NCI-H748 (cell line): ENCODE measurements at regions not wholly inside any gene's neighbourhood (a gene's known extent, or its start where the extent isn't known, plus 50 kb on each side); places are given as distances from the start of the nearest gene placed in this dataset.
"Not testable (repeated sequence)": the region's sequence is repeated elsewhere in the genome, so short reads cannot be mapped to it uniquely, and the experiment has no call there.

Experiments
- DNase-seq: peaks from one replicate; lab custom pipeline; 2025; ENCODE audit not compliant: unreplicated experiment; lab: John Stamatoyannopoulos, UW

DNA sequence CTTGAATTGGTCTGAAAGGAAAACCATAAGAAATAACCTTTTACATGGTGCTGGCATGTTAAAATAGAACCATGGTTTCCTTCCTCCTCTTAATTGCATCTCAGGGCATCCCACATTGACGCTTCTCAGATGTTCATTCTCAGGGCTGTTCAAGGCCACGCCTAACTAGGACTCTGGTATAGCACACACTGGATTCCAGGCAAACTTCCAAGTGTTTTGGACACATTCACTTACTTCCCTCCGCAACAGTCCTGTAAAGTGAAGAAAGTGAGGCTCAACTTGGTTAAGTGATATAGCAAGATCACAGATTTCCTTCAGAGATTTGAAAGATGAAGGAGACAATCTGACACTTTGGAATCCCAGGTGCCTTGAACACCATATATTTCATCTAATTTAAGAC lies 244.8 kb downstream of the DUSP10 start:
- no peak for DNase-seq

DNA sequence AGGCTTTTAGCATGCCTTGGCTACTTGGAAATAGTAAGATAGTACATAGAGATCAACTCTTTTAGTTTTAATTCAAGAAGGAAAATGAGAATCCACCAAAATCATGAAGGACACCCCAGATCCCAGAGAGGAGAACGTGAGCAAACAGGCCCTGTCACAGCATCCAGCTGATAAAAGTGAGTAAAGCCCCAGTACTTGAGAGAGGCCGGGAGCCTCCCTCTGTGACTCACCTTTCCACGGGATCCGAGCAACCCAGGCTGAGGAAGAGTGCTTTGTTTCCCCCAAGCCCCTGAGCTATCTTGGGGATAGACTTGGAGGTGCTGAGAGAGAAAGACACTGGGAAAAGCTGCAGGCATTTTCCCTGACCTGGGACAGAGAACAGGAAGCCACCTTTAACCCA lies 238.6 kb downstream of the DUSP10 start:
- DNase-seq, result no peak

DNA sequence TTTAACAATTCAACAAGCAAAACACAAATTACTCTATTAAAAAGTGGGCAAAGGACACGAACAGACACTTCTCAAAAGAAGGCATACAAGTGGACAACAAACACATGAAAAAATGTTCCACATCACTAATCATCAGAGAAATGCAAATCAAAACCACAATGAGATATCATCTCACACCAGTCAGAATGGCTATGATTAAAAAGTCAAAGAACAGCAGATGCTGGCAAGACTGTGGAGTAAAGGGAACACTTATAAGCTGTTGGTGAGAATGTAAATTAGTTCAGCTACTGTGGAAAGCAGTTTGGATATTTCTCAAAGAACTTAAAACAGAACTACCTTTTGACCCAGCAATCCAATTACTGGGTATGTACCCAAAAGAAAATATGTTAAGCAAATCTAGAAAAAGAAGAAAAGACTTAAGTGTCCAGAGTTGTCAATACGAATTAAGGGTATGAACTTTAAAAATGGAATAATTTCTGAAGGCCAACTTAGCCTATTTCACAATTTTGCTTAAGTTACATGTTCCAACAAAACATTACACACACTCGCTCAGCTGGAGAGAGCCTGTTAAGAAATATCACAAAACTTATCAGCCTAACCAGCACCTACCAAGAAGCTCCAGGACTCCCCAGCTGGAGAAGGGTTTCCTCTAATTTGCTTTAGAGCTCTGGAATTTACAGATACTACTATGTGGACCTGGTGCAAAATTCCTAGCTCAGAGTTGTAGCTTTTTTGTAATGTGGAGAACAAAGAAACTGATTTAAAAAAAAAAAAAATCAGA lies 232.1 kb downstream of the DUSP10 start:
- peak; percentile 1 for DNase-seq

DNA sequence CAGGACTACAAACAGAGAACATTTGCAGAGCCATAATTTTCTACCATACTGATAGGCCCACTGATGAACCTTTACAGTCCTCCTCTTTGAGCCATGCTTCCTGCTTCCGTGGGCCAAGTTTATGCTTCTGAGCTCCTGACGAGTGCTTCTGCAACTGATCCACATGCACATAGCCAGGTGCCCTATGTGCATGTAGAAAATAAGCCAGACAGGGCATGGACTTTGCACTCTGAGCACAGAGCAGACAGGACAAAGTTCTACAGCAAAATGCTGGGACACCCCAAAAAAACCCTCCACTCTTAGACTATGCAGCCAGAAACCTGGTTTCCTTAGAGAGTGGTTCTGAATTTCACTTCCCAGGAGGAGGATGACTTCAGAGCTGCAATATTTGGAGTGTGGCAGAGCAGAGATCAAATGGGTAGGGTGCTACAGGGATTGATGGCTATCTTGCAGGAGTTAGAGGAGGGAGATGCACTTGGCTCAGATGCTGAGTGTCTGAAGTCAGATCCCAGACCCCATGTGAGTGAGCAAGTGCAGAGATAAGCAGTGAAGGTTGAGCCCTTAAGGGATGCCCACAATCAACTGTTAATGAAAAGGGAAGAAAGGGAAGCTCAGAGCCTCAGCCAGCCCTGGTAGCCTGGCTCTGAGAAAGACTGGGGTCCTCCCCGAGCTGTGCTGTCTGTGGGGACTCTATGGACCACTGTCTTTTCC lies 230.9 kb downstream of the DUSP10 start:
- no peak for DNase-seq

DNA sequence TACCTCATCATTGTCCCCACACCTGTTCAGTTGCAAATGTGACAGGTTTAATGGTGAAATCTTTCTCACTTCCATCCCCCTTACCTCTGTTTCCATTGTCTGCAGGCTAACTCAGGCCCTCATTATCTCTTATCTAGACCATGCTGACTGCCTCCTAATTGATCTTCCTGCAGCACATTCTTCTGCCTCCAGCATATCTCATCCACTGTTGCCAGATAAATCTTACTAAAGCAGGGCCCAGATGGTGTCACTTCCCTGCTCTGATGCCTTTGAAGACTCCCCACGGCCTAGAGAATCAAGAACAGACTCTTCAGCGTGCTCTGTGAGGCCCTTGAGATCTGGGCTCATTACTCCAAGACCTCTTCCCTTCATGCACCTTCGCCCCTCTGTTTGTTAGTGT lies 230.1 kb downstream of the DUSP10 start:
- no peak for DNase-seq

DNA sequence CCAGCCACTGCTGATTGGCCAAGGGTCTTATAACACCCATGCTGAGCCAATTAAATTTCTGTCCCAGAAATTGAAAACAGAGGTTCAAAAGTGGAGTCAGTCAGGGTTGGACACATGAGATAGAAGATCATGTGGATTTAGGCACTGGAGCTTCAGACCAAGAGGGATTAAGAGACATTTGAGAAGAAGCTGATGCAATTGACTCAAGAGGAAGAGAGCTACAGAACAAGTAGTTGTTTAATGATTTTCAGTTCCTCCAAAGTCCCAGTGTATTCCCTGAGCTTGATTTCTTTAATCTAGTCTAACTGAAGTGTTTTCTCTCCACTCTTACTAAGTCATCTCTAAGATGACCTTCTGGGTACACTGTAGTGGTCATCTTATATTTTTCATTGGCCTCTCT lies 227.1 kb downstream of the DUSP10 start:
- DNase-seq, result no peak

DNA sequence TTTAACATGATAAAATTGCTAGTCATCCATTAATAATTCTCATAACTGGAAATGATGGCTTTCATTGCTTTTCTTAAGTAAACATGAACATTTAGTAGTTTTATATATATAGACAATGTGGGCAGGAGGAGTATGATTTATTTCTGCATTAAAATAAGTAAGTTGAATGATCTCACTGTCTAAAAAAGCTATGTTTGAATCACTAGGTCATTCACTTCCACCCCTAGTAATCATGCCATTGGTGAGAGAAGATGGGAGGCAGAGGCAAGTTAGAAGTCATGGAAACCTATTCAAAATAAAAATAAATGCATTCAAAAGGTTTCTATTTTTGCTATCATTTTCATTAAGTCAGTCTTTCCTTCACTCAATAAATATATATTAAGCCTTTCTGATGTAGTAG lies 226.4 kb downstream of the DUSP10 start:
- DNase-seq, result no peak

DNA sequence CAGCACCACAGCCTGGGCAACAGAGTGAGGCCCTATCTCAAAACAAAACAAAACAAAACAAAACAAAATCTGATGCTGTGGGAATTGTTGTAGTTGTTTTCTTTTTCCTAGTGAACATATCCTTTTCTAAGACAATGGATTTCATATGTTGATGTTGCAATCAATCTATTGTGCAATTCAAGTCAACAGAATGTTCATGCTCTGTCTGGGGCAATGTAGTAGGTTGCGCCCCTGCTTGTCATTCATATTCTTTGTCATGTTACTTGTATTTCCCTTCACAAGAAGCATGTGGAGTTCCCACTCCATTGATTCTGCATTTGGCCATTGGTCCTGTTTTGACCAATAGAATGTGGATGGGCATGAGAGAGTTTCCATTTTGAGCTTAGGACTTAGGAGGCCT lies 223.9 kb downstream of the DUSP10 start:
- no peak for DNase-seq

DNA sequence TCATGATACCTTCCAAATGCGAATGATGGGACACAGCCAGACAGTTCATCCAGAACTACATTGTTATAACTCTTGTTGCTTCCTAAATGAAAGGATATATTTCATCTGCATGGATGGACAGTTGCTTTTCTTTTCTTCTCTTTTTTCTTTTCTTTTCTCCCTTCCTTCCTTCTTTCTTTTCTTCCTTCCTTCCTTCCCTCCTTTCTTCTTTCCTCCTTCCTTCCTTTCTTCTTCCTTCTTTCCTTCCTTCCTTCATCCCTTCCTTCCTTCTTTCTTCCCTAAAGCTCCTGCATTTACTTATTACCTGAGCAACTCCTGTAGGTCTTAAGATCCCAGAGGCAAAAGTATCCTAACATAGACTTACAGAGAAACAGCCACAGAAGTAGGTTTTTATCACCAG lies 221.6 kb downstream of the DUSP10 start:
- no peak for DNase-seq

DNA sequence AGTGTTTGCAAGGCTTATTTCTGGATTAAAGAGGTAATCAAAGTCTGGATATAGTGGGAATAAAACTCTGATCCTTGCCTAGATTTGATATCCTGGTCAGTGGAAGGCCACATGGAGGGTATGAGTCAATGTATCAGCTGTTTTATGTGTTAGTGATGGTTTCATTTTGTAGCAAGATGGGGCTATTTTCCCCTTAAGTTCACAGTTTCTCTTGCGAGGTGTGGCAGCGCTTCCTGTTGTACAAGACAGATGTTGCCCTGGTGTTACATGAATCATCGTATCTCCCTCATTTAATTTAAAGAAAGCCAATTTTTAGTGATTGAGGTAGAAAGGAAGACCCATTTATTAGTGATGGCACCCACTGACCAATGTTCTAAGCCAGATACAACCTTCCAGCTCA lies 220.2 kb downstream of the DUSP10 start:
- DNase-seq, result no peak

DNA sequence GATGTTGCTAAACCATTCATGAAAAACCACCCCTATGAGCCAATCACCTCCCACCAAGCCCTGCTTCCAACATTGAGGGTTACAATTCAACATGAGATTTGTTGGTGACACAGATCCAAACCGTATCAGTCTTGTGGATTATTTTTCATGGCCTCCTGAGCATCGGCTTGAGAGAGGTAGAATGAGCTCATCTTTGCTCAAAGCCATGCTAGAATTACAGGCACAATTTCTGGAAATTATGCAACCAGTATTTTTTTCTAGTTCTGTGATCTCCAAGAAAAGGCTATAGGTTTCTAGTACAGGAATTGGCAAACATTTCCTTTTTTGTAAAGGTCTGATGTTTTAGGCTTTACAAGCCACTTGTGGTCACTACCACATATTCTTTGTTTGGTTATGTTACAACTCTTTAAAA lies 219.4 kb downstream of the DUSP10 start:
- DNase-seq, result no peak

DNA sequence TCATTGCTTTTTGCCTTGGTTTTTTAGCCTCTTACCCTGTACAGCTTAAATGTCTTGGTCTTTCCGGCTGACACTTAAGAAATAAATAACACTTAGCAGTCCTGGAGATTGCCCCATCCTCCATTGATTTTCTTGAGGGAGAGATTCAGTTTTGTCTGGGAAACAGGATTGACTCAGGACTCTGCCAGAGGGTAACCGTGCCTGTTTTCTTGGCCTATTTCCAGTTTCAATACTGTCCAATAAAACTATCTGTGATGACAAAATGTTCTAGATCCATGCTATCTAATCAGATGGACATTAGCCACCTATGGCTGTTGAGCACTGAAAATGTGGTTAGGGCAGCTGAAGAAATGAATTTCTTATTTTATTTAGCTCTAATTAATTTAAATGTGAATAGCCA lies 216.1 kb downstream of the DUSP10 start:
- no peak for DNase-seq

DNA sequence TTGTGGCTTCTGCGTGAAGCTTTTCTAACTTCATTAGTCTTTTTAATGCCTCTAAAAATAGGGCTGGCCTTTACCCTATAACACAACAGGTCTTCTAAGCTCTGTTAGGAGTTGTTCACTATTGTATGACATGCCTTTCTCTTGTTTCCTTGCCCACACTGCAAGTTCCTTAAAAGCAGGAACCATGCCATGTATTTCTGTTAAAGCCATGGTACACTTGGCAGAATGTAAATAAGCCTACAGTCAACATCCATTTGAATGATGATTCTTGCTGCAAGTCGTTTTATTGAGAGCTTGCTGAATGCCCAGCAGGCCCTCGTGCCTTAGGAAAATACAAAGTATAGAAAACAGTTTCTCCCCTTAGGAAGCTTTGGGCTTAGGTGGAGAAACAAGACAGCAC lies 214.6 kb downstream of the DUSP10 start:
- no peak for DNase-seq

DNA sequence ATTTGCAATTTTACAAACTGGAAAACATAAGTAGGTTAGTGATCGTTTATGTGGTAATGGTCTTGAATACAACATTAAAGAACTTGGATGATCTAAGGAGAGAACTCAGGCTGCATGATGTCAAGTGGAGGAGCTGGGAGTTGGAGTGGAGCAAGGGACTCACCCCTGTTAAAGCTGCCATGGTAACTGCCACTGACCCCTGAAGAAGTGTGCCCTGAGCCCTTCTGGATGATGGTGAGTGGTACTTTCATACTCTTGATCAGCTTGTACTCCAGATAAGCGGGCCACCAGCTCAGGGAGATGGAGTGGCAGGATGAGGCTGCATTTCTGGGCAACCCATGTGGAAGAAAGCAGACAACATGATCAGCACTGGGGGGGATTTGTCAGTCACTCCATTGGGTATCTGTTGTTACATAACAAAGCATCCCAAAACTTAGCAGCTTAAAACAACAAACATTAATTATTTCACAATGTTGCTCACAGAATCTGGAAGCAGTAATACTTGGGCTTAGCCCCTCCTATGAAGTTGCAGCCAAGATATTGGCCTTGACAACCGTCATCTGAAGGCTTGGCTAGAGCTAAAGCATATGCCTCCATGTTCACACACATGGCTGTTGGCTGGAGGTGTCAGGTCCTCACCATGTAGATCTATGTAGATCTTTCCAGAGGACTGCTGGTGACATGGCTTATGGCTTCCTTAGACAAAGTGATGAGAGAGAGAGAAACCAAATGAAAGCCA lies 213.8 kb downstream of the DUSP10 start:
- DNase-seq, result no peak

DNA sequence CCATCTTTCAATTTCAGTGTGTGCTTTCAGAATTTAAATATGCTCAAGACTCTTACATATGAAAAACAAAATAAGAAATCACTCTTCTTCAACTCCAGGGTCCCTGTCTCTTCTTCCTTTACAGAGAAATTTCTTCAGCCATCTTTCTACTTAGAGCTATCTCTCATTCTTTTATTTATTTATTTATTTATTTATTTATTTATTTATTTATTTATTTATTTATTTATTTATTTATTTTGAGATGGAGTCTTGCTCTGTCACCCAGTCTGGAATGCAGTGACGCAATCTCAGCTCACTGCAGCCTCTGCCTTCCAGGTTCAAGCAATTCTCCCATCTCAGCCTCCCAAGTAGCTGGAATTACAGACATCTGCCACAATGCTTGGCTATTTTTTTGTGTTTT lies 211.7 kb downstream of the DUSP10 start:
- DNase-seq, result not testable (repeated sequence)

DNA sequence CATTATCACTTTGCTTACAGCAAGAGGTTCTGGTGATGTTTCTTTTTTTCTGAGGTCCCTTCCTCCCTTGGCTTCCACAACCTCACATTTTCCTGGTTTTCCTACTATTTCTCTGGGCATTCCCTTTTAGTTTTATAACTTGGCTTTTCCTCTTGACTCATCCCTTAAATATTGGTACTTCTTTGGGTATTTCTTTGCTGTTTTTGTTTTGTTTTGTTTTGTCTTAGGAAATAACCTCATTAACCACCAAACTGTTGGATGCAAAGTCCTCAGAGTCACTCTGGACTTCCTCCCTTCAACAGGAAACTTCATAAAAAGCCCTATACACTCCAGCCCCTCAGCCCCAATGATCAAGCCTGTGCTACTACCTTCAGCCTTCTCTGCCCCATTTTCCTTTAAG lies 211.1 kb downstream of the DUSP10 start:
- DNase-seq, result no peak

DNA sequence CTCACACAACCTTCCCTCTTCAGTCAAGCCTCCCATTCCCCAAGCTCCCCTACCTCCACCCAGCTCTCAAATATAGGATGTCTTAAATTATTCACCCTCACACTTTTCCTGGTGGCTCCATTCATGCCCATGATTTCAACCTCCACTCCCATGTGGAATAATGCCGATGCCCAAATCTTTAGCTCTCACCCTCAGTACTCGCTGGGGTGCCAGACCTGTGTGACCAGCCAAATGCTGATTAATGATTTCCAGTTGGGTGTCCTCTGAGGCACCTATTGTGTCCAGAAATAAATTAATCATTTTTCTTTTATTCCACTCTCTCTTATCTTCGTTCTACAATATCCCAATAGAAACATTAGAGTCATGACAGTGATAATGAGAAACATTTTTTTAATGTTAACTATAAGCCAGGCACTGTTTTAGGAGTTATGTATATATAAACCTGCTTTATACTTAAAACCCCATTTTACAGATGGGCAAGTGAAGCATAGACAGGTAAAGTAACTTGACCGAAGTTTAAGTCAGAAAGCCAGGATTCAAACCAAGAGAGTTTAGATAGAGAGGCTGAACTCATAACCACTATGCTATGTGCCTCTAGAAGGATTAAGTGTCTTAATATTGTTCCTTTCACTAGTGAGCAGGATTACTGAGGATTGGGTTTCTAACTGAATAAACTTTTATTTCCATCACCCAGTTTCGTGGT lies 209.7 kb downstream of the DUSP10 start:
- no peak for DNase-seq

DNA sequence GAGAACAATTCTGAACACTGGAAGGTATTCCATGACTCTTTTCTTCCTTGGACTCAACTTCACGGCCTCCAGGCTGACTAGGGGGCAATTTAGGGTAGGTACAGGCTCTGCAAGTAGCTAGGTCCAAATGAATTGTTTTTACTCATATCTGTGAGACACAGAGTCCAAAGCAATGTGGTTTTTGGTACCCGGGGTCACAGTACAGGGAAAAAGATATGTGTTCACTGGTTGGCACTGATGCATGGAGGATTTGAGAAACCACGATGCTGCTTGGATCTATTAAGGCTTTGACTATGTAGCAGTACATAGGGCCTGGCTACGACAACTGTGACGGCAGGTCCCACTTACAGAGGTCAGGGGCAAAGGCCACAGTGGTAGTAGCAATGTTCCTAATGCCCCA lies 200.6 kb downstream of the DUSP10 start:
- DNase-seq, result no peak

DNA sequence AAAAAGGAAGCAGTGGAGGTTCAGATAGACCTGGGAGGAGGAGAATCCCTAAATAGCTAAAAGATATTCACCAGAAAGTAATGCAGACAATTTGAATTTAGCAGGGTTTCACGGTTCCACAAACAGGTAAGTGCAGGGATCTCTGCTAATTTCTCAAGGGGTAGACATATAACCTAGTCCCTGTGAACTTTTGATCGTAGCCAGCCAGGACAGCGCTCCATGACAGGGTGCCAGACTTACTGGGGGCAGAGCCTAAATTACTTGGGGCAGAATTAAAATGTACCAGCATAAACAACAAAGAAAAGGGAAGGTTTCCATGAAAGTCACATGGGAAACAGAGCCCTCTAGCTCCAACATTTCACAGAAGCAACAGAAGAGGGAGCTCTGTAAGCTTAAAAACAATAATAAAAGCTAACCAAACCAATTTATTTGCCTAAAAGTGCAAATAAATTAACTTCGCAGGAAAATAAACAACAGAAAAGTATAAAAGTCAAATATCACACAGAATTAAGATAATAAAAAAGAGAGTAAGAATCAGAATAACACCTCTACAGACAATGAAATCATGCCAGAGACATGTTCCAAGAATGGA lies 198.3 kb downstream of the DUSP10 start:
- DNase-seq, result peak; percentile 32

DNA sequence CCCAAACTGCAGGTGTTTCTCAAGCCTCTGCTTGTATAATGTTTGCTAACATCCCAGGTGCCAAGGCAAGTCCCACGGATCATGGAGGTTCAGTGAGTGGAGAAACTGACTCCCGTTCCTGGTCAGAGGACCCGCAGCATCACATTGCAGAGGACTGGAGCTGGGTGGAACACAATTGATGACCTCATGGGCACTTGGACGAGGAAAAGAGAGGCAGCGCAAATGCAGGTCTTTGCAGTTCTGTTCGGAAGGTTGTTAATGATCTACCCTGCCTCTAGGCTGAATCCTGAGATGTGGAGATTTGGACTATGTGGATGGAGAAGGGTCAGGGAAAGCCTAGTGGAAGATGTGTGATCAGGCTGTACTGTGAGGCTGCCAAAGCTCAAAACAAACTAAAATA lies 192.9 kb downstream of the DUSP10 start:
- DNase-seq, result no peak

DNA sequence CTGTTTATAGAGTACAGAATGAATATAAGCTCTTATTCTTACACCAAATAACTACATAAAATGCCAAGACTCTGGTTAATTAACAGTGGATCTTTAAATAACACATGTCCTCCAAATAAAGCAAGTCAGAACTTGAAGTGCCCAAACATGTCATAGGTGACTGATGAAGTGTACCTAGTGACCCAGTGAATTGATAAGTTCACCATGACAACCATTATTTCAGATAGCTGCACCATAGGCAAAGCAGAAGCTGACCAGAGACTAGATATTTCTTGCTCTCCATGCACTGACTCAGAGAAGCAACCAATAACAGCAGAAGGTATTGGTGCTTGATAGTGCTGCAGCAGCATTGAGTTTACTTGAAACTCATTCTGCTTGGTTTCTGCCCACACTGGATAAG lies 192.1 kb downstream of the DUSP10 start:
- DNase-seq, result no peak
